Neural cell (in vitro differentiated cells): ENCODE measurements at regions not wholly inside any gene's neighbourhood (a gene's known extent, or its start where the extent isn't known, plus 50 kb on each side); places are given as distances from the start of the nearest gene placed in this dataset.

Source experiments
- CTCF ChIP-seq: fragments of 450-650 bp; IDR thresholded peaks from 2 replicates; pipeline ENCODE4 v1.5.1; 2014; ENCODE audit warnings: antibody characterized with exemption, mild to moderate bottlenecking, moderate library complexity; ENCODE audit not compliant: poor library complexity, severe bottlenecking
- EP300 ChIP-seq: fragments of 450-650 bp; conservative IDR thresholded peaks from 2 replicates; pipeline ENCODE4 v1.6.1; 2014; ENCODE audit warnings: antibody characterized with exemption, mild to moderate bottlenecking, moderate library complexity; ENCODE audit not compliant: poor library complexity, severe bottlenecking
- EZH2 ChIP-seq: fragments of 200-600, 300-800 bp; shearing (Covaris generic), sonication (generic); IDR thresholded peaks from 2 replicates; pipeline ENCODE4 v1.6.1; 2014; ENCODE audit warnings: antibody characterized with exemption, low read length, borderline replicate concordance, mild to moderate bottlenecking; ENCODE audit not compliant: insufficient read depth, poor library complexity, severe bottlenecking
- MXI1 ChIP-seq: fragments of 450-650 bp; conservative IDR thresholded peaks from 2 replicates; pipeline ENCODE4 v1.6.1; 2014; ENCODE audit warnings: antibody characterized with exemption, mild to moderate bottlenecking; ENCODE audit not compliant: poor library complexity, severe bottlenecking
- POLR2AphosphoS5 ChIP-seq: IDR thresholded peaks from 2 replicates; pipeline ENCODE4 v1.6.1; 2012
- RAD21 ChIP-seq: fragments of 450-650 bp; conservative IDR thresholded peaks from 2 replicates; pipeline ENCODE4 v1.6.1; 2014; ENCODE audit warnings: antibody characterized with exemption, mild to moderate bottlenecking, moderate library complexity
- SMC3 ChIP-seq: fragments of 450-650 bp; conservative IDR thresholded peaks from 2 replicates; pipeline ENCODE4 v1.6.1; 2014; ENCODE audit warnings: antibody characterized with exemption, mild to moderate bottlenecking, moderate library complexity; ENCODE audit not compliant: poor library complexity
- TAF1 ChIP-seq: IDR thresholded peaks from 2 replicates; pipeline ENCODE4 v1.6.1; 2012; ENCODE audit warnings: low read depth
- TF ChIP-seq, protein P1 (sequence below): IDR thresholded peaks from 2 replicates; pipeline ENCODE4 v1.6.1; 2012; ENCODE audit warnings: borderline replicate concordance

DNA sequence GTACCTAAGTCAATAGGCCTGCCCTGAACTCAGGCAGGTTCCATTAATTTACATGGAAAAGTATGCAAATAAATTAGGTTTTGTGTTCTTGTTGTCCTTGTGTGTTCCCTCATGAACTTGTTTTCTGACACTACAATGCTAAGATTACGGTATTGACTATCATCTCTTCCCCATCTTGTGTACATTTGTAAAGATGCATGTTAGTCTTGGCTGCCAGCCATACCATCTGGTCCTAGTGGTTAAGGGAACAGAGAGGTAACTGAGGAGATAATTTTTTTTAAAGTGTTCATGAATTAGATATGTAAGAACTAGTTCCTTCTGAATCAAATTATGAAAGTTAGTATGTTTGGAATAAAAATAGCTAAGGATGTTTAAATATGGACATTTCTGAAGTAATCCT is 167.6 kb upstream of the ADAMTS5 start:
- TF ChIP-seq POLR2AphosphoS5 (no peak), CTCF (no peak), MXI1 (no peak), RAD21 (no peak), TAF1 (no peak), EP300 (no peak), EZH2 (no peak), SMC3 (no peak)
- TF ChIP-seq, protein P1, sequence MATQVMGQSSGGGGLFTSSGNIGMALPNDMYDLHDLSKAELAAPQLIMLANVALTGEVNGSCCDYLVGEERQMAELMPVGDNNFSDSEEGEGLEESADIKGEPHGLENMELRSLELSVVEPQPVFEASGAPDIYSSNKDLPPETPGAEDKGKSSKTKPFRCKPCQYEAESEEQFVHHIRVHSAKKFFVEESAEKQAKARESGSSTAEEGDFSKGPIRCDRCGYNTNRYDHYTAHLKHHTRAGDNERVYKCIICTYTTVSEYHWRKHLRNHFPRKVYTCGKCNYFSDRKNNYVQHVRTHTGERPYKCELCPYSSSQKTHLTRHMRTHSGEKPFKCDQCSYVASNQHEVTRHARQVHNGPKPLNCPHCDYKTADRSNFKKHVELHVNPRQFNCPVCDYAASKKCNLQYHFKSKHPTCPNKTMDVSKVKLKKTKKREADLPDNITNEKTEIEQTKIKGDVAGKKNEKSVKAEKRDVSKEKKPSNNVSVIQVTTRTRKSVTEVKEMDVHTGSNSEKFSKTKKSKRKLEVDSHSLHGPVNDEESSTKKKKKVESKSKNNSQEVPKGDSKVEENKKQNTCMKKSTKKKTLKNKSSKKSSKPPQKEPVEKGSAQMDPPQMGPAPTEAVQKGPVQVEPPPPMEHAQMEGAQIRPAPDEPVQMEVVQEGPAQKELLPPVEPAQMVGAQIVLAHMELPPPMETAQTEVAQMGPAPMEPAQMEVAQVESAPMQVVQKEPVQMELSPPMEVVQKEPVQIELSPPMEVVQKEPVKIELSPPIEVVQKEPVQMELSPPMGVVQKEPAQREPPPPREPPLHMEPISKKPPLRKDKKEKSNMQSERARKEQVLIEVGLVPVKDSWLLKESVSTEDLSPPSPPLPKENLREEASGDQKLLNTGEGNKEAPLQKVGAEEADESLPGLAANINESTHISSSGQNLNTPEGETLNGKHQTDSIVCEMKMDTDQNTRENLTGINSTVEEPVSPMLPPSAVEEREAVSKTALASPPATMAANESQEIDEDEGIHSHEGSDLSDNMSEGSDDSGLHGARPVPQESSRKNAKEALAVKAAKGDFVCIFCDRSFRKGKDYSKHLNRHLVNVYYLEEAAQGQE = no peak
